NT2/D1 (cell line): ENCODE measurements at regions not wholly inside any gene's neighbourhood (a gene's known extent, or its start where the extent isn't known, plus 50 kb on each side); places are given as distances from the start of the nearest gene placed in this dataset.

Experiments used
- DNase-seq: peaks from one replicate; pipeline ENCODE4 v3.0.0-alpha.2; 2011; ENCODE audit warnings: low read depth, low spot score
- H3K27me3 ChIP-seq: 2 replicates; pipeline ENCODE4 v1.6.0; 2011; ENCODE audit warnings: mild to moderate bottlenecking; ENCODE audit not compliant: insufficient read length, insufficient read depth
- H3K36me3 ChIP-seq: 2 replicates; pipeline ENCODE4 v1.6.1; 2011; ENCODE audit warnings: mild to moderate bottlenecking, low read length, mixed read lengths; ENCODE audit not compliant: insufficient read depth, insufficient read length
- H3K4me1 ChIP-seq: 2 replicates; pipeline ENCODE4 v1.5.1; 2011; ENCODE audit not compliant: insufficient read depth, insufficient read length
- H3K4me3 ChIP-seq: 2 replicates; pipeline ENCODE4 v1.5.1; 2011; ENCODE audit warnings: low read depth; ENCODE audit not compliant: insufficient read length
- H3K9ac ChIP-seq: 2 replicates; pipeline ENCODE4 v1.6.0; 2011; ENCODE audit warnings: low read depth; ENCODE audit not compliant: insufficient read length
- H3K9me3 ChIP-seq: 2 replicates; pipeline ENCODE4 v1.5.1; 2011; ENCODE audit warnings: mild to moderate bottlenecking, low read length; ENCODE audit not compliant: insufficient read depth
- SUZ12 ChIP-seq: IDR thresholded peaks from 2 replicates; pipeline ENCODE4 v1.6.1; 2011; ENCODE audit not compliant: insufficient read length, insufficient read depth; ENCODE audit errors: extremely low read depth
- YY1 ChIP-seq: IDR thresholded peaks from 2 replicates; pipeline ENCODE4 v1.6.1; 2011; ENCODE audit not compliant: insufficient read length, insufficient read depth
- ZNF274 ChIP-seq: IDR thresholded peaks from 2 replicates; pipeline ENCODE4 v1.6.1; 2011; ENCODE audit warnings: mild to moderate bottlenecking, low read depth, low read length

DNA sequence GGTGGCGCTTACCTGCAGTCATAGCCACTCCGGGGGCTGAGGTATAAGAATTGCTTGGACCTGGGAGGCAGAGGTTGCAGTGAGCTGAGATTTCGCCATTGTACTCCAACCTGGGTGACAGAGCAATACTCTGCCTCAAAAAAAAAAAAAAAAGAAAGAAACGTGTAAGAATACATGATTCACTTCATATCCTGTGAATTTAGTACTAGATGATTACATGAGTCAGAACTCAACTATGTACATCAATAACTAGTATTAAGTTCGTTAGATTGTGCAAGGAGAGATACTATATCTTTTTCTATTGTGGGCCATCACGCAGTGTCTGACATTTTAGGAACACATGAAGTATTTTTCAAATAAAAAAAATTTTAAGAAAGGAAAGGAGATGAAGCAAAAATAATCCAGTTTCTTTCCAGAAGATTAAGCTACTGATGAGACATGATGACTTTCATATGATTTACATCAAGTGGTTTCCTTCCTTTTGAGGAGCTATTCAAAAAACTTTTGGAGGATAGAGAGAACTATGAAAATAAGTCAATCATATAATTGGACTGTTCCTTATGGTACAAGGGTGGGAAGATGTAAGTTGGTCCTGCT lies 64.7 kb upstream of the EXOC1L start:
- Histone ChIP-seq H3K4me3 (no peak overlapping the region), H3K27me3 (no peaks in the 10 kb centered on the region), H3K36me3 (no peaks in the 10 kb centered on the region), H3K4me1 (no peaks in the 10 kb centered on the region), H3K9me3 (no peaks in the 10 kb centered on the region), H3K9ac (no peak overlapping the region)
- TF ChIP-seq YY1 (no peak), ZNF274 (no peak)
- no peak for DNase-seq

- Histone ChIP-seq H3K9me3 (no peaks in the 10 kb centered on the region), H3K4me3 (no peak overlapping the region), H3K36me3 (no peaks in the 10 kb centered on the region), H3K4me1 (no peaks in the 10 kb centered on the region), H3K27me3 (no peaks in the 10 kb centered on the region), H3K9ac (no peak overlapping the region)
- DNase-seq = no peak
- TF ChIP-seq ZNF274 (no peak), YY1 (no peak), SUZ12 (no peak)
Observed at GRCh38 chr4:55756208-55756607, 63.4 kb upstream of the EXOC1L start.

- no peaks in the 10 kb centered on the region for H3K36me3 ChIP-seq
- H3K9me3 ChIP-seq = no peaks in the 10 kb centered on the region
- TF ChIP-seq SUZ12 (no peak), ZNF274 (no peak), YY1 (no peak)
- no peak overlapping the region for H3K4me3 ChIP-seq
- DNase-seq = no peak
- H3K27me3 ChIP-seq = no peaks in the 10 kb centered on the region
- H3K4me1 ChIP-seq = no peaks in the 10 kb centered on the region
- H3K9ac ChIP-seq = no peak overlapping the region
Observed at GRCh38 chr4:55757356-55757952, 62.1 kb upstream of the EXOC1L start.

GRCh38 chr4:55758066-55758465 lies 61.5 kb upstream of the EXOC1L start:
- no peaks in the 10 kb centered on the region for H3K27me3 ChIP-seq
- no peaks in the 10 kb centered on the region for H3K9me3 ChIP-seq
- no peak for DNase-seq
- TF ChIP-seq YY1 = no peak
- no peak for TF ChIP-seq ZNF274
- TF ChIP-seq SUZ12 = no peak
- no peaks in the 10 kb centered on the region for H3K36me3 ChIP-seq
- no peak overlapping the region for H3K9ac ChIP-seq
- H3K4me1 ChIP-seq = no peaks in the 10 kb centered on the region
- no peak overlapping the region for H3K4me3 ChIP-seq

DNA sequence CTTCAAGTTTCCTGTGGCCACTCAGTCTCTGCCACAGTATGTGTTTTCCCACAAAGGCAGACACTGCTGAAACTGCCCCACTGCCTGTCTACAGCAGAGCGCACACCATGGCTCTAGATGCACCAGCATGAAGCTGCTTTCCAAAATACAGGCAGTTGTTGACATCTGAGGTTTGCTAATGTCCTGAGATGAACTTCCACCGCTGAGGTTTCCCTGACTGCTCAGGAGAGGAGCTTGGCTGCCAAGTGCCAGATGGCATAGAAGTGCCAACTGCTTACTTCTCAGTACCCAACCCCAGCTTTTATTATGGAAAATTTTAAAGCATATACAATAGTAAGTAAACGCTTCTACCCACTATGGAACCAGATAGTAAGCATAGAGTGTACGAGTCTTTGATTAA lies 61.0 kb upstream of the EXOC1L start:
- Histone ChIP-seq H3K27me3 (no peaks in the 10 kb centered on the region), H3K4me1 (no peaks in the 10 kb centered on the region), H3K9me3 (no peaks in the 10 kb centered on the region), H3K36me3 (no peaks in the 10 kb centered on the region), H3K9ac (no peak overlapping the region), H3K4me3 (no peak overlapping the region)
- DNase-seq = no peak
- TF ChIP-seq ZNF274 = no peak
- TF ChIP-seq YY1 = no peak
- TF ChIP-seq SUZ12 = no peak

GRCh38 chr4:55762819-55763218 lies 56.8 kb upstream of the EXOC1L start:
- Histone ChIP-seq H3K4me3 (no peak overlapping the region), H3K36me3 (no peaks in the 10 kb centered on the region), H3K4me1 (no peaks in the 10 kb centered on the region), H3K9ac (no peak overlapping the region), H3K9me3 (no peaks in the 10 kb centered on the region), H3K27me3 (no peaks in the 10 kb centered on the region)
- TF ChIP-seq ZNF274 = no peak
- no peak for TF ChIP-seq SUZ12
- no peak for TF ChIP-seq YY1
- no peak for DNase-seq

GRCh38 chr4:55763996-55764395 lies 55.6 kb upstream of the EXOC1L start:
- no peak overlapping the region for H3K4me3 ChIP-seq
- no peaks in the 10 kb centered on the region for H3K27me3 ChIP-seq
- no peak overlapping the region for H3K9ac ChIP-seq

DNA sequence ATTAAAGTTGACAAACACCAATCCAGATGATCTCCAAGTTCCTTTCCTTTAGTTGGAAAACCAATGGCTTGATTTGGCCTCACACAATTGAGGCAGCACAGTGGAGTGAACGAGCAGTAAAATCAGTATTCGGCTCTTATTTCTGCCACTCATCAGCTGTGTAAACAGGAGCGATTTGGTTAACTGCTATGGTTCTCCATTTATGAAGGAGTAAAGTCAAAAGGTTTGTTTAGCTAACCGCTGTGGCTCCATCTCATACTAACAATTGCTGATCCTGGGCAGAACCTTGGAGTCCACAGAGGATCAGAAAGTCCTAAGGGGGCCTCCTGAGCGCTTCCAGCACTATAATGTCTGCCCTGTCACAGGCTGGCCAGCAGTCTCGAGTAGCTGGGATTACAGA lies 54.5 kb upstream of the EXOC1L start:
- Histone ChIP-seq H3K9ac (no peak overlapping the region), H3K9me3 (no peaks in the 10 kb centered on the region), H3K4me1 (no peaks in the 10 kb centered on the region), H3K4me3 (no peak overlapping the region), H3K36me3 (no peaks in the 10 kb centered on the region), H3K27me3 (no peaks in the 10 kb centered on the region)
- no peak for DNase-seq
- TF ChIP-seq YY1 = no peak
- TF ChIP-seq ZNF274 = no peak
- TF ChIP-seq SUZ12 = no peak

More at GRCh38 chr4:55763996-55764395, 55.6 kb upstream of the EXOC1L start:
- Histone ChIP-seq H3K9me3 (no peaks in the 10 kb centered on the region), H3K36me3 (no peaks in the 10 kb centered on the region), H3K4me1 (no peaks in the 10 kb centered on the region)
- TF ChIP-seq ZNF274 (no peak), YY1 (no peak), SUZ12 (no peak)
- no peak for DNase-seq
